Gastroesophageal sphincter (tissue), 3 donors: ENCODE measurements at regions not wholly inside any gene's neighbourhood (a gene's known extent, or its start where the extent isn't known, plus 50 kb on each side); places are given as distances from the start of the nearest gene placed in this dataset.

ENCODE experiments used
- CTCF ChIP-seq, 4 experiments: fragments of 200-600 bp in 2 of 4; fragments of 450-650 bp in 2 of 4; sonication (generic) in 1 of 4; IDR thresholded peaks; one replicate each; pipeline ENCODE4 v1.5.1; 2017 to 2019; ENCODE audit warnings: antibody characterized with exemption in 4 of 4, mild to moderate bottlenecking in 2 of 4, moderate library complexity in 2 of 4
- EP300 ChIP-seq: sonication (generic); formaldehyde crosslinking; IDR thresholded peaks from one replicate; pipeline ENCODE4 v1.6.1; 2017; ENCODE audit warnings: antibody characterized with exemption, mild to moderate bottlenecking
- POLR2A ChIP-seq, 2 donors: fragments of 450-650 bp; IDR thresholded peaks; one replicate each; pipeline ENCODE4 v1.6.1; 2017; ENCODE audit warnings: antibody characterized with exemption in 2 of 2, mild to moderate bottlenecking in 2 of 2, moderate library complexity in 1 of 2
- POLR2AphosphoS5 ChIP-seq: sonication (generic); formaldehyde crosslinking; IDR thresholded peaks from one replicate; pipeline ENCODE4 v1.6.1; 2017; ENCODE audit warnings: antibody characterized with exemption

- TF ChIP-seq POLR2A (IDR thresholded peaks at IDR 0.05) (no peak), CTCF (IDR thresholded peaks at IDR 0.05) (no peak), POLR2AphosphoS5 (no peak), EP300 (no peak)
Measured at GRCh38 chr3:20751296-20751695, 565.3 kb upstream of the SGO1 start.
